HG03175 (cell line): ENCODE measurements at regions not wholly inside any gene's neighbourhood (a gene's known extent, or its start where the extent isn't known, plus 50 kb on each side); places are given as distances from the start of the nearest gene placed in this dataset.
"Not testable (repeated sequence)": the region's sequence is repeated elsewhere in the genome, so short reads cannot be mapped to it uniquely, and the experiment has no call there.

ENCODE experiments used
- ATAC-seq: cut with Tn5 transposase; IDR thresholded peaks from one replicate; pipeline ENCODE4 v1.9.1; 2021; ENCODE audit warnings: mild to moderate bottlenecking, moderate library complexity; ENCODE audit not compliant: unreplicated experiment

- no peak for ATAC-seq
These were observed 281.6 kb downstream of the SLC7A11 start for GRCh38 chr4:137960371-137961050.

DNA sequence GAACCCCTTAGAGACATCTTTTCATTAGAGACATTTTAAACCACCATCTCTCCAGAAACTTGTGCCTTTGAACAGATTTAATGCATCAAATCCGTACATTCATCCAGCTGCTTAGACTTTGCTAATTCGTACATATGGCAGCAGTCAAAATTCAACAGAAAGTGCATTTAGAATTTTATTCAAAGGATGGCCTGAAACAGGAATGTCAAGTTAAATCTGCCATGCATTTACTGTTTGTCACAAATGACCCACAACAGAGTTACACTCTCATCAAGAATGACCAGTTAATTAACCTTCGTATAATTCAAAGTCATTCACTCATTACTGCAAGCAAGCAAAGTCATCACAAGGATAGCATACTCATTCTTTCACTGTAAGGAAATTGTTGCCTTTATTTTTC is 284.3 kb downstream of the SLC7A11 start:
- no peak for ATAC-seq

GRCh38 chr4:137956256-137956655 is 285.9 kb downstream of the SLC7A11 start:
- ATAC-seq: no peak

DNA sequence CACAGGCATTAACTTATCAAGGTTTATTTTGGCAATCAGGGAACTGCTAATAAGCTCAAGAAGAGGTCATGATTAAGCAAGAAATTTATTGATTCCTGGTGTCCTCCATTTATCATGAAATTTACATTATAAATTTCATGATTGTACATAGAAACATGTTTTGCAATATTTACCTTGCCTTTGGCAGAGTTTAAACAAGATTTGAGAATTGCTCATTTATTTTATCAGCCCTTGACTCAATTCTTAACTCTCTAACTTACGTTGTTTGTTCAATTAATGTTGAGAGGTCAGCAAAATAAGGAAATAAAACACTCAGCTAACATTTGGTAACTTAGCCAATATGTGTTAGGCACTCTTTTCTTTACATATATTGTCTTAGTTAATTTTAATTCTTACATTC is 286.6 kb downstream of the SLC7A11 start:
- no peak for ATAC-seq

GRCh38 chr4:137952116-137952515 is 290.0 kb downstream of the SLC7A11 start:
- ATAC-seq: no peak

- ATAC-seq: no peak
These were observed 291.9 kb downstream of the SLC7A11 start for GRCh38 chr4:137950286-137950685.

- no peak for ATAC-seq
These were observed 292.4 kb downstream of the SLC7A11 start for GRCh38 chr4:137949746-137950145.

DNA sequence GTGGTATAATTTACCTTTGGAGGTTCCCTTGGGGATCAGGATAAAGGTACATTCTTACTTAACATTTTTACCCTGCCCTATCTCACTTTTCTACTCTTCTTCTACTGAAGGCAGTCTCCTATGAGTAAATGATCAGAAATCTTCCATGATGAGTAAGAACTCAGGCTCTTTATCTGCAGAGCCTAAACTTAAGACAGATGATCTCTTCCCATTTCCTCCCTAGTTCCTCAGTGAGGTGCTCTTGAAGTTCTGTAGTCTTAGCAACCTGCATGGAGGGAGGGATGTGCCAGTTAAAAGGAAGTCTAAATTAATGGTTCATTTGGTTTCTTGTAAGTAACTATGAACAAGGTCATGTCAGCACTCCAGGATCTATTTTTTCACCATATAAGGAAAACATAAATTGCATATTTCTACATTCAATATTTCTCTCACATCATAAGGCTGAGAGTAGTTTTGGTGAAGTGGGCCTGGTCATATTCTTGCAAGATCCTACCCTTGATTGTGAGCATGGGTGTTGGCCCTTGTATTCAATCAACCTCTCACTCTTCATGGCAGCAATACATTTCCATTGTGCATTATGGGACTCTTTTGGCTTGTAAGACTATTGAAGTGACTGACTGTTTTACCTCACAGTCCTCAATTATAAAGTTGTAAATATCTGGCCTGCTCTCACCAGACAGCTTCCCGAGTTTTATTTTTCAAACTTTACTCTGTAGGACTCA is 295.5 kb downstream of the SLC7A11 start:
- ATAC-seq: no peak

DNA sequence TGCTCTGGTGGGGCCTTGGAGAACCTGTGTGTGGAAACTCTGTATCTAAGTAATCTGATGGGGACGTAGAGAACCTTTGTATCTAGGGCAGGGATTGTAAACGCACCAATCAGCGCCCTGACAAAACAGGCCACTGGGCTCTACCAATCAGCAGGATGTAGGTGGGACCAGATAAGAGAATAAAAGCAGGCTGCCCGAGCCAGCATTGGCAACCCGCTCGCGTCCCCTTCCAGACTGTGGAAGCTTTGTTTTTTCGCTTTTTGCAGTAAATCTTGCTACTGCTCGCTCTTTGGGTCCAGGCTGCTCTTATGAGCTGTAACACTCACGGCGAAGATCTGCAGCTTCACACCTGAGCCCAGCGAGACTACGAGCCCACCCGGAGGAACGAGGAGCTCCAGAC is 299.3 kb downstream of the SLC7A11 start:
- not testable (repeated sequence) for ATAC-seq

- ATAC-seq: not testable (repeated sequence)
These were observed 300.1 kb downstream of the SLC7A11 start for GRCh38 chr4:137942015-137942515.

DNA sequence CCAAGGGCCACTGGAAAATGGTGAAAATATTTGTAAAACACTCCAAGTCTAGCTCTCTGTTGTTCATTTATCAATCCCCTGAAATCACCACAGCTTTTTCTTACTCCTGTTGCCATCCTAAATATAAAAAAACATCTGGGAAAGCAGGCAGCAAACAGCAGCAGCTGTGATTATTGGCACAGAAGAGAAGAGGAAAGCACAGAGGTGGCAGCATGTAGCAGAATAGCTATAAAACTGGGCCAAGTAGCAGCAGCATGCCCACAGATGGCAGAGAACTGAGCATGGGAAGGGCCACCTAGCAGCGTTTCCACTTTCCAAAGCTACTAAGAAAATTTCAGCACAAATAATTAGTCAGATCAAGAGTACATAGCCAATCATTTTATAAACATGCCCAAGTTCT is 307.2 kb downstream of the SLC7A11 start:
- ATAC-seq: no peak

GRCh38 chr4:137934046-137934445 is 308.1 kb downstream of the SLC7A11 start:
- no peak for ATAC-seq

GRCh38 chr4:137927972-137928371 is 314.2 kb downstream of the SLC7A11 start:
- ATAC-seq: no peak

DNA sequence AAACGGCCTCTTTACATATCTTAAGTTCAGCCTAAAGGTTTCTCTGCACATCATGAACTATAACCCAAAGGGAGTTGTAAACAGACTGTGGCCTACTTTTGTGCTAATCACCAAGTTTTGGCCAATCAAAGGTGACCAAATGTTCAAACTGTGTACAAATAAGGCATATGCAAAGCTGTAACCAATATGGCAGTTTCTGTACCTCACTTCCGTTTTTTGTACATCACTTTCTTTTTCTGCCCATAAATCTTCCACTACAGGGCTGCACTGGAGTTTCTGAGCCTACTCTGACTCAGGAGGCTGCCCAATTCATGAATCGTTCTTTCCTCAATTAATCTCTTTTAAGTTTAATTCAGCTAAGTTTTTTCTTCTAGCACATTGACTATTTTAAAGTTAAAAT is 318.7 kb downstream of the SLC7A11 start:
- ATAC-seq: peak; percentile 74

- no peak for ATAC-seq
These were observed 319.4 kb downstream of the SLC7A11 start for GRCh38 chr4:137922721-137923120.

- ATAC-seq: no peak
These were observed 332.4 kb downstream of the SLC7A11 start for GRCh38 chr4:137909529-137910309.

DNA sequence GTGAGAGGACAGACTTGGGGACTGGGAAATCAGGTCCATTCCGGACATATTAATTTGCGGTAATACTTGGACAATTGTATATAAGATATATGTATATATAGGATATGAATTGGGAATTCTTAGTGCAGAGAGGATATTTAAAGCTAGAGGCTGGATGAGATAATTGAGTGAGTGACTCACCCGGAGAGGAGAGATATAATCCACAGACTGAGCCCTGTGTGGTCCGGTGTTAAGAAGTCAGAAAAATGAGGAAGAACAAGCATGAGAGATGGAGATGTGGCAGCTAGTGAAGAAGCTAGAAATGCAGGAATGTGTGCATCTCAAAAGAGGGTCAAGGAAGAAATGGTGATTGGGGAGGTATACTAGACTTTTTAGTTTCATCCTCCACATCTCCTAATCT is 336.2 kb downstream of the SLC7A11 start:
- no peak for ATAC-seq

DNA sequence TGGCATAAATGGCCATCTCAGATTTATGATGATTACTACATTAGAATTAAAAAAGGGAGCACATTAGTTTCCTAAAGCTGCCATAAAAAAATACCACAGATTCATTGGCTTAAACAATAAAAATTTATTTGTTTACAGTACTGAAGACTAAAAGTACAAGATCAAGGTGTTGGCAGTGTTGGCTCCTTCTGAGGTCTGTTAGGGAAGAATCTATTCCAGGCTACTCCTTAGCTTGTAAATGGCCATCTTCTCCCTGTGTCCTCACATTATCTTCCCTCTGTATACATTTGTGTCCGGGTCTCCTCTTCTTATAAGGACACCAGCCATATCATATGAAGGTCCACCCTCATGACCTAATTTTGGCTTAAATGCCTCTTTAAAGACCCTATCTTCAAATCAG is 341.0 kb downstream of the SLC7A11 start:
- ATAC-seq: no peak

- ATAC-seq: no peak
These were observed 345.9 kb downstream of the SLC7A11 start for GRCh38 chr4:137896221-137896737.

DNA sequence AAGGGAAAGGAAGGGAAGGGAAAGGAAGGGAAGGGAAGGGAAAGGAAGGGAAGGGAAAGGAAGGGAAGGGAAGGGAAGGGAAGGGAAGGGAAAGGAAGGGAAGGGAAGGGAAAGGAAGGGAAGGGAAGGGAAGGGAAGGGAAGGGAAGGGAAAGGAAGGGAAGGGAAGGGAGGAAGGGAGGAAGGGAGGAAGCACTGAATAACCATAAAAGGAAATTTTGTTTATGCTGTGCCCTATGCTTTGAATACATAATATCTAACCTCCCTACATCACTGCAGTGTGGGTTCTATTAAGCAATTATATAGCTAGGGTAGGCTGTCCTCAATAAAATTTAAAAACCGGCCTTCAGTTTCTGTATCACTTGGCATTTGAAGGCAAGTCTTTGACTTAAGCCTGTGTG is 346.6 kb downstream of the SLC7A11 start:
- ATAC-seq: not testable (repeated sequence)

GRCh38 chr4:137892134-137892533 is 350.0 kb downstream of the SLC7A11 start:
- ATAC-seq: no peak
